ENCODE measurements at regions not wholly inside any gene's neighbourhood (a gene's known extent, or its start where the extent isn't known, plus 50 kb on each side); places are given as distances from the start of the nearest gene placed in this dataset.

DNA sequence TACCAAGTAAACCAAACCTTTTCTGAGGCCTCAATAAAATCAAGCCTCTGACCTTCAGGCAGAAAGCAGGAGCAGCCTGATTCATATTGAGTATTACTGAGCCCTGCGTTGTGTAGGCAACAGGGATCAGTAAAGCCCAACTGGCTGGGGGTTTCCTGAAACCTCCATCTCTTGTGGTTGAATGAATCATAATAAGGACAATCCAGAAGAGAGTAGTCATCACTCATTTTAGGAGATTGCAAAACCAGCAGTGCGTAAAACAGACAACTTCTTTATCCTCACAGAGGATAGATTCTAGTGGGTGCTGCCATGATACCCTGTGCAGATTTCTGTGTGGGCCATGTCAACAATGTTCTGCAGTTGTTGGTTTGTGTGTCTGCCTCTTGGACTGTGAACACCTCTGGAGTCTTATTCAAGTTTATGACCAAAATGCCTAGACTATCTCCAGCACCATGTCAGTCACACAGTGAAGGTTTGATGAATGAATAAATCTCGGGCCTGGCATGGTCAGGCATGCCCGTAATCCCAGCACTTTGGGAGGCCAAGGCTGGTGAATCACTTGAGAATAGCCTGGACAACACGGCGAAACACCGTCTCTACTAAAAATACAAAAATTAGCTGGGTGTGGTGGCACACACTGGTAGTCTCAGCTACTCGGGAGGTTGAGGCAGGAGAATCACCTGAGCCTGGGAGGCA lies 51.8 kb upstream of the RAB27B start:
- DNase-seq, result peak; percentile 1 to 53 (median 3)
- Mint-ChIP-seq H3K4me1 (peaks cover 8% of the 10 kb centered on the region), H3K27ac (peak overlapping the region in 1 of 7 donors; percentile 70), H3K36me3 (no peaks in the 10 kb centered on the region), H3K4me3 (no peak overlapping the region), H3K27me3 (ENCODE audit: low read depth in 3 of 3) (peaks cover 0 to 11% (median 3%) of the 10 kb centered on the region in 3 donors), H3K9me3 (peaks cover 0 to 9% (median 5%) of the 10 kb centered on the region in 7 donors)
- Histone ChIP-seq H3K4me3 (replicated peaks in 1 of 3; ENCODE audit: low read depth in 2 of 3, low read length in 3 of 3) (no peak overlapping the region), H3K79me2 (ENCODE audit: insufficient read depth, low read length) (no peaks in the 10 kb centered on the region), H3K9me3 (replicated peaks in 1 of 2; ENCODE audit: control insufficient read depth in 1 of 2, insufficient read depth in 1 of 2, low read length in 2 of 2) (no peaks in the 10 kb centered on the region), H3K9ac (ENCODE audit: insufficient read depth, low read length, poor library complexity, severe bottlenecking) (no peak overlapping the region), H3K27me3 (ENCODE audit: control insufficient read depth in 2 of 2, insufficient read depth in 2 of 2, low read length in 2 of 2) (peaks cover 0 to 2% of the 10 kb centered on the region in 2 donors), H2AFZ (ENCODE audit: insufficient read depth, low read depth, low read length, poor library complexity, severe bottlenecking) (no peak overlapping the region), H3K36me3 (replicated peaks in 1 of 2; ENCODE audit: control insufficient read depth in 1 of 2, insufficient read depth in 2 of 2, low read length in 2 of 2) (no peaks in the 10 kb centered on the region), H4K20me1 (ENCODE audit: insufficient read depth, low read length) (no peaks in the 10 kb centered on the region), H3K4me1 (ENCODE audit: control insufficient read depth in 1 of 2, insufficient read depth in 2 of 2, low read length in 2 of 2) (peaks cover 0 to 8% of the 10 kb centered on the region in 2 donors), H3K27ac (ENCODE audit: low read depth in 1 of 2, low read length in 2 of 2) (no peak overlapping the region), H3K4me2 (replicated peaks; ENCODE audit: extremely low read depth, low read length, poor library complexity, severe bottlenecking) (no peak overlapping the region)
- WGBS (ENCODE audit: insufficient coverage), result 78% methylated on average over 6 of the region's 8 CpGs
- intact Hi-C loops (cut with micrococcal nuclease), result no loop called here
- TF ChIP-seq CTCF (IDR thresholded peaks at IDR 0.05), result no peak

DNA sequence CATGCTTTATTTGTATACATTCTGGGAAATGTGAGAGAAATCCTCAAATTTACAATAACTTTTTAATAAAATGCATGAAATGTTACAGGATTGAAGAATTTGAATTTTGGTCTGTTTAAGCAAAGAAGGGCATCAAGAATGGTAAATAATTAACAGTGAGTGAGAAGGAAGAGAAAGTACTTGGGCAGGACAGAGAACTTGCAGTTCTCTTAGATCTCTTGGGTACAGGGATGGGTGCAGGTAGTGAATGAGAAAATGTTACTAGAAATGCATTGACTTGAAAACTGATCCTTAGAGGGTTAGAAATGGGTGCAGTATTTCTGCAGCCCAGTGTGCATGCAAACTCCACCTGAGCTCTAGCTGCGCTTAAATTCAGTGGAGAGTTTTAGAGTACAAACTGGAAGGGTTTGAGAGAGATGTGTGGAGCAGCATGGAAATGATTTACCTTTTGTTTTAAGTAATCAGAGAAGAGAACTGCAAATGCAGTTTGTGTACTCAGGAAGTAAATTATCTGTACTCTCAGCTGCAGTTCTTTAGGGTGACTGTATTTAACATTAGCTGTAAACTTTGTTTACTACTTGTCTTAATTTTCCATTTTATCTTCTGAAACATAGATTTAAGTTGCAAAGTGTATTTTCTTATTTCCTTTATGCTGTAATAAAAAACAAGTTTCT lies 51.0 kb upstream of the RAB27B start:
- Mint-ChIP-seq H3K9me3 (peaks cover 0 to 9% (median 5%) of the 10 kb centered on the region in 7 donors), H3K27ac (no peak overlapping the region), H3K27me3 (ENCODE audit: low read depth in 3 of 3) (peaks cover 0 to 11% (median 3%) of the 10 kb centered on the region in 3 donors), H3K36me3 (no peaks in the 10 kb centered on the region), H3K4me1 (peaks cover 8% of the 10 kb centered on the region), H3K4me3 (no peak overlapping the region)
- intact Hi-C loops (cut with micrococcal nuclease), result no loop called here
- Histone ChIP-seq H4K20me1 (ENCODE audit: insufficient read depth, low read length) (no peaks in the 10 kb centered on the region), H3K4me1 (ENCODE audit: control insufficient read depth in 1 of 2, insufficient read depth in 2 of 2, low read length in 2 of 2) (peaks cover 0 to 8% of the 10 kb centered on the region in 2 donors), H2AFZ (ENCODE audit: insufficient read depth, low read depth, low read length, poor library complexity, severe bottlenecking) (no peak overlapping the region), H3K9me3 (replicated peaks in 1 of 2; ENCODE audit: control insufficient read depth in 1 of 2, insufficient read depth in 1 of 2, low read length in 2 of 2) (no peaks in the 10 kb centered on the region), H3K36me3 (replicated peaks in 1 of 2; ENCODE audit: control insufficient read depth in 1 of 2, insufficient read depth in 2 of 2, low read length in 2 of 2) (no peaks in the 10 kb centered on the region), H3K27me3 (ENCODE audit: control insufficient read depth in 2 of 2, insufficient read depth in 2 of 2, low read length in 2 of 2) (peaks cover 0 to 2% of the 10 kb centered on the region in 2 donors), H3K27ac (ENCODE audit: low read depth in 1 of 2, low read length in 2 of 2) (no peak overlapping the region), H3K4me2 (replicated peaks; ENCODE audit: extremely low read depth, low read length, poor library complexity, severe bottlenecking) (no peak overlapping the region), H3K9ac (ENCODE audit: insufficient read depth, low read length, poor library complexity, severe bottlenecking) (no peak overlapping the region), H3K4me3 (replicated peaks in 1 of 3; ENCODE audit: low read depth in 2 of 3, low read length in 3 of 3) (no peak overlapping the region), H3K79me2 (ENCODE audit: insufficient read depth, low read length) (no peaks in the 10 kb centered on the region)
- DNase-seq, result no peak
- WGBS (ENCODE audit: insufficient coverage), result 100% methylated on average over 1 of the region's 1 CpG
- no peak for TF ChIP-seq CTCF (IDR thresholded peaks at IDR 0.05)
